Neural progenitor cell (in vitro differentiated cells): ENCODE measurements at regions not wholly inside any gene's neighbourhood (a gene's known extent, or its start where the extent isn't known, plus 50 kb on each side); places are given as distances from the start of the nearest gene placed in this dataset.

Experiments used
- DNase-seq: peaks from one replicate; pipeline ENCODE4 v3.0.0-alpha.2; 2016; ENCODE audit warnings: low spot score
- H2AFZ ChIP-seq: fragments of 200-600 bp; sonication (generic); replicated peaks from 2 replicates; pipeline ENCODE4 v1.6.1; 2016; ENCODE audit warnings: antibody characterized with exemption
- H3F3A ChIP-seq: fragments of 200-600 bp; sonication (generic); 2 replicates; pipeline ENCODE4 v1.6.1; 2016; ENCODE audit warnings: antibody characterized with exemption, low read depth
- H3K27ac ChIP-seq: fragments of 200-600 bp; sonication (generic); 2 replicates; pipeline ENCODE4 v1.5.1; 2016; ENCODE audit warnings: mild to moderate bottlenecking
- H3K27me3 ChIP-seq: fragments of 200-600 bp; sonication (generic); 2 replicates; pipeline ENCODE4 v1.6.1; 2016; ENCODE audit warnings: mild to moderate bottlenecking, moderate library complexity
- H3K36me3 ChIP-seq: fragments of 200-600 bp; sonication (generic); 2 replicates; pipeline ENCODE4 v1.5.1; 2016
- H3K4me1 ChIP-seq: fragments of 200-600 bp; sonication (generic); 2 replicates; pipeline ENCODE4 v1.6.1; 2016; ENCODE audit warnings: mixed run types
- H3K4me2 ChIP-seq: fragments of 200-600 bp; sonication (generic); 2 replicates; pipeline ENCODE4 v1.6.1; 2016
- H3K4me3 ChIP-seq: fragments of 200-600 bp; sonication (generic); 2 replicates; pipeline ENCODE4 v1.5.1; 2016
- H3K79me2 ChIP-seq: fragments of 200-600 bp; sonication (generic); 2 replicates; pipeline ENCODE4 v1.6.1; 2016; ENCODE audit warnings: low read depth
- H3K9ac ChIP-seq: fragments of 200-600 bp; sonication (generic); 2 replicates; pipeline ENCODE4 v1.6.1; 2016
- H3K9me3 ChIP-seq: fragments of 200-600 bp; sonication (generic); 2 replicates; pipeline ENCODE4 v1.5.1; 2016; ENCODE audit warnings: low read depth
- H4K20me1 ChIP-seq: fragments of 200-600 bp; sonication (generic); 2 replicates; pipeline ENCODE4 v1.6.1; 2016; ENCODE audit warnings: low read depth
- H3K27ac Mint-ChIP-seq: 3 replicates; pipeline ENCODE4 v1.8.0; 2021; ENCODE audit warnings: mixed read lengths
- H3K27me3 Mint-ChIP-seq: 2 replicates; pipeline ENCODE4 v1.8.0; 2022; ENCODE audit warnings: low read depth, mild to moderate bottlenecking, inconsistent platforms, moderate library complexity, mixed read lengths; ENCODE audit not compliant: insufficient read depth
- H3K36me3 Mint-ChIP-seq: 3 replicates; pipeline ENCODE4 v1.8.0; 2021; ENCODE audit warnings: mixed read lengths
- H3K4me1 Mint-ChIP-seq: 3 replicates; pipeline ENCODE4 v1.8.0; 2021; ENCODE audit warnings: mixed read lengths
- H3K4me3 Mint-ChIP-seq: 3 replicates; pipeline ENCODE4 v1.8.0; 2021; ENCODE audit warnings: mild to moderate bottlenecking, moderate library complexity, mixed read lengths
- H3K9me3 Mint-ChIP-seq: 3 replicates; pipeline ENCODE4 v1.8.0; 2020; ENCODE audit warnings: mixed read lengths
- EZH2 ChIP-seq: fragments of 200-600 bp; sonication (generic); IDR thresholded peaks from 2 replicates; pipeline ENCODE4 v1.6.1; 2017; ENCODE audit warnings: antibody characterized with exemption, mild to moderate bottlenecking, moderate library complexity
- EZH2phosphoT487 ChIP-seq: fragments of 200-600 bp; sonication (generic); IDR thresholded peaks from 2 replicates; pipeline ENCODE4 v1.6.1; 2017; ENCODE audit warnings: antibody characterized with exemption
- TF ChIP-seq, protein P1 (sequence below): fragments of 200-600 bp; sonication (generic); IDR thresholded peaks from 2 replicates; pipeline ENCODE4 v1.5.1; 2017; ENCODE audit warnings: antibody characterized with exemption, mild to moderate bottlenecking

- no peak overlapping the region for H3K27ac Mint-ChIP-seq
- no peak overlapping the region for H3K27ac ChIP-seq
- H3K4me3 Mint-ChIP-seq = no peak overlapping the region
- H3K4me1 Mint-ChIP-seq = no peaks in the 10 kb centered on the region
- H3K27me3 ChIP-seq = no peaks in the 10 kb centered on the region
- no peaks in the 10 kb centered on the region for H3K9me3 ChIP-seq
- no peaks in the 10 kb centered on the region for H4K20me1 ChIP-seq
- no peak overlapping the region for H2AFZ ChIP-seq
- no peaks in the 10 kb centered on the region for H3K36me3 Mint-ChIP-seq
- no peaks in the 10 kb centered on the region for H3F3A ChIP-seq
- no peaks in the 10 kb centered on the region for H3K36me3 ChIP-seq
- H3K4me1 ChIP-seq = no peaks in the 10 kb centered on the region
- H3K4me2 ChIP-seq = no peak overlapping the region
- H3K9me3 Mint-ChIP-seq = no peaks in the 10 kb centered on the region
- H3K9ac ChIP-seq = no peak overlapping the region
- TF ChIP-seq, protein P1, sequence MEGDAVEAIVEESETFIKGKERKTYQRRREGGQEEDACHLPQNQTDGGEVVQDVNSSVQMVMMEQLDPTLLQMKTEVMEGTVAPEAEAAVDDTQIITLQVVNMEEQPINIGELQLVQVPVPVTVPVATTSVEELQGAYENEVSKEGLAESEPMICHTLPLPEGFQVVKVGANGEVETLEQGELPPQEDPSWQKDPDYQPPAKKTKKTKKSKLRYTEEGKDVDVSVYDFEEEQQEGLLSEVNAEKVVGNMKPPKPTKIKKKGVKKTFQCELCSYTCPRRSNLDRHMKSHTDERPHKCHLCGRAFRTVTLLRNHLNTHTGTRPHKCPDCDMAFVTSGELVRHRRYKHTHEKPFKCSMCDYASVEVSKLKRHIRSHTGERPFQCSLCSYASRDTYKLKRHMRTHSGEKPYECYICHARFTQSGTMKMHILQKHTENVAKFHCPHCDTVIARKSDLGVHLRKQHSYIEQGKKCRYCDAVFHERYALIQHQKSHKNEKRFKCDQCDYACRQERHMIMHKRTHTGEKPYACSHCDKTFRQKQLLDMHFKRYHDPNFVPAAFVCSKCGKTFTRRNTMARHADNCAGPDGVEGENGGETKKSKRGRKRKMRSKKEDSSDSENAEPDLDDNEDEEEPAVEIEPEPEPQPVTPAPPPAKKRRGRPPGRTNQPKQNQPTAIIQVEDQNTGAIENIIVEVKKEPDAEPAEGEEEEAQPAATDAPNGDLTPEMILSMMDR = no peak
- TF ChIP-seq EZH2phosphoT487 = no peak
- TF ChIP-seq EZH2 = no peak
- no peaks in the 10 kb centered on the region for H3K79me2 ChIP-seq
- no peak overlapping the region for H3K4me3 ChIP-seq
- DNase-seq = no peak
- H3K27me3 Mint-ChIP-seq = no peaks in the 10 kb centered on the region
These were observed 689.1 kb upstream of the EYS start for GRCh38 chr6:66396145-66396544.

GRCh38 chr6:66390393-66390792 lies 683.4 kb upstream of the EYS start:
- TF ChIP-seq EZH2phosphoT487 (no peak), EZH2 (no peak)
- TF ChIP-seq, protein P1 = no peak
- H4K20me1 ChIP-seq = no peaks in the 10 kb centered on the region
- H3K4me2 ChIP-seq = no peak overlapping the region
- H3K27me3 ChIP-seq = no peaks in the 10 kb centered on the region
- no peak overlapping the region for H2AFZ ChIP-seq
- no peaks in the 10 kb centered on the region for H3K27me3 Mint-ChIP-seq
- H3K4me1 Mint-ChIP-seq = no peaks in the 10 kb centered on the region
- no peak for DNase-seq
- no peak overlapping the region for H3K27ac Mint-ChIP-seq
- no peak overlapping the region for H3K27ac ChIP-seq
- no peak overlapping the region for H3K9ac ChIP-seq
- no peaks in the 10 kb centered on the region for H3K36me3 Mint-ChIP-seq
- no peaks in the 10 kb centered on the region for H3F3A ChIP-seq
- H3K79me2 ChIP-seq = no peaks in the 10 kb centered on the region
- no peak overlapping the region for H3K4me3 Mint-ChIP-seq
- H3K36me3 ChIP-seq = no peaks in the 10 kb centered on the region
- no peaks in the 10 kb centered on the region for H3K4me1 ChIP-seq
- H3K4me3 ChIP-seq = no peak overlapping the region
- H3K9me3 ChIP-seq = no peaks in the 10 kb centered on the region
- no peaks in the 10 kb centered on the region for H3K9me3 Mint-ChIP-seq

GRCh38 chr6:66376001-66376400 lies 669.0 kb upstream of the EYS start:
- no peak overlapping the region for H3K4me3 ChIP-seq
- Mint-ChIP-seq H3K27ac (no peak overlapping the region), H3K9me3 (no peaks in the 10 kb centered on the region), H3K27me3 (no peaks in the 10 kb centered on the region), H3K4me1 (no peaks in the 10 kb centered on the region), H3K36me3 (no peaks in the 10 kb centered on the region), H3K4me3 (no peak overlapping the region)
- H4K20me1 ChIP-seq = no peaks in the 10 kb centered on the region
- no peaks in the 10 kb centered on the region for H3K36me3 ChIP-seq
- H3K27ac ChIP-seq = no peak overlapping the region
- H2AFZ ChIP-seq = no peak overlapping the region
- TF ChIP-seq EZH2phosphoT487 (no peak), EZH2 (no peak)
- TF ChIP-seq, protein P1 = no peak
- H3K4me1 ChIP-seq = peaks cover 8% of the 10 kb centered on the region
- H3K9ac ChIP-seq = no peak overlapping the region
- H3K27me3 ChIP-seq = no peaks in the 10 kb centered on the region
- DNase-seq = no peak
- no peaks in the 10 kb centered on the region for H3F3A ChIP-seq
- H3K79me2 ChIP-seq = no peaks in the 10 kb centered on the region
- H3K4me2 ChIP-seq = no peak overlapping the region
- no peaks in the 10 kb centered on the region for H3K9me3 ChIP-seq

- Histone ChIP-seq H3K4me3 (no peak overlapping the region), H3K27me3 (no peaks in the 10 kb centered on the region)
These were observed 662.4 kb upstream of the EYS start for GRCh38 chr6:66369407-66369806.

More at GRCh38 chr6:66369407-66369806, 662.4 kb upstream of the EYS start:
- Histone ChIP-seq H3K27ac (no peak overlapping the region), H3K4me1 (no peaks in the 10 kb centered on the region), H4K20me1 (no peaks in the 10 kb centered on the region), H3K9ac (no peak overlapping the region), H3K9me3 (no peaks in the 10 kb centered on the region), H3K36me3 (no peaks in the 10 kb centered on the region), H2AFZ (no peak overlapping the region), H3K79me2 (no peaks in the 10 kb centered on the region), H3F3A (no peaks in the 10 kb centered on the region), H3K4me2 (no peak overlapping the region)
- DNase-seq = no peak
- no peaks in the 10 kb centered on the region for H3K36me3 Mint-ChIP-seq
- H3K27me3 Mint-ChIP-seq = no peaks in the 10 kb centered on the region
- H3K4me1 Mint-ChIP-seq = no peaks in the 10 kb centered on the region
- H3K27ac Mint-ChIP-seq = no peak overlapping the region
- no peaks in the 10 kb centered on the region for H3K9me3 Mint-ChIP-seq
- H3K4me3 Mint-ChIP-seq = no peak overlapping the region
- TF ChIP-seq, protein P1 = no peak
- TF ChIP-seq EZH2phosphoT487 (no peak), EZH2 (no peak)
